Epithelial cell of proximal tubule (primary cell): ENCODE measurements at regions not wholly inside any gene's neighbourhood (a gene's known extent, or its start where the extent isn't known, plus 50 kb on each side); places are given as distances from the start of the nearest gene placed in this dataset.

Experiments used
- DNase-seq: peaks from one replicate; pipeline ENCODE4 v3.0.0-alpha.2; 2011; ENCODE audit warnings: low read depth
- H3K4me3 ChIP-seq: 2 replicates; pipeline ENCODE4 v1.5.1; 2011; ENCODE audit warnings: low read depth, mild to moderate bottlenecking, low read length
- TF ChIP-seq, protein P1 (sequence below): conservative IDR thresholded peaks from 2 replicates; pipeline ENCODE4 v1.5.1; 2012; ENCODE audit warnings: low read depth, mild to moderate bottlenecking, low read length

DNA sequence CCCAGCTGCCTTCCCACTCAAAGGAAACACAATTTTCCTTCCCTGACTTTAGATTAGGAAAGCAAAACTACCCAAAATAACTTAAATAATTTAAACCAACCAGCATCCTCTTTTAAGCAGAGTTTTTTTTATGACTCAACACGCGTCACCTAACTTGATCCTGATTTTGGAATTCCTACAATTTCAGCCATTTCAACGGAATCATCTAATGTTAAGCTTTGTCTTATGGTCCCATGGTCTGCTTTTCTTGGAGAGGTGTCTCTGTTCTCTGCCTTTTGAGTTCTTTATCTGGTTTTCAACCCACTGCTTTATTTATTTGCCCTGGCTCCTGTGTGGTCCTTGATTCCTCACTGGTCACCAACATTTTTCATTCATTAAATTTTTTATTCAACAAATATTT is 219.2 kb upstream of the ARHGEF26 start:
- TF ChIP-seq, protein P1, sequence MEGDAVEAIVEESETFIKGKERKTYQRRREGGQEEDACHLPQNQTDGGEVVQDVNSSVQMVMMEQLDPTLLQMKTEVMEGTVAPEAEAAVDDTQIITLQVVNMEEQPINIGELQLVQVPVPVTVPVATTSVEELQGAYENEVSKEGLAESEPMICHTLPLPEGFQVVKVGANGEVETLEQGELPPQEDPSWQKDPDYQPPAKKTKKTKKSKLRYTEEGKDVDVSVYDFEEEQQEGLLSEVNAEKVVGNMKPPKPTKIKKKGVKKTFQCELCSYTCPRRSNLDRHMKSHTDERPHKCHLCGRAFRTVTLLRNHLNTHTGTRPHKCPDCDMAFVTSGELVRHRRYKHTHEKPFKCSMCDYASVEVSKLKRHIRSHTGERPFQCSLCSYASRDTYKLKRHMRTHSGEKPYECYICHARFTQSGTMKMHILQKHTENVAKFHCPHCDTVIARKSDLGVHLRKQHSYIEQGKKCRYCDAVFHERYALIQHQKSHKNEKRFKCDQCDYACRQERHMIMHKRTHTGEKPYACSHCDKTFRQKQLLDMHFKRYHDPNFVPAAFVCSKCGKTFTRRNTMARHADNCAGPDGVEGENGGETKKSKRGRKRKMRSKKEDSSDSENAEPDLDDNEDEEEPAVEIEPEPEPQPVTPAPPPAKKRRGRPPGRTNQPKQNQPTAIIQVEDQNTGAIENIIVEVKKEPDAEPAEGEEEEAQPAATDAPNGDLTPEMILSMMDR, result no peak
- H3K4me3 ChIP-seq, result no peak overlapping the region

GRCh38 chr3:153903430-153903829 is 217.8 kb upstream of the ARHGEF26 start:
- DNase-seq, result no peak
- H3K4me3 ChIP-seq, result no peak overlapping the region
- TF ChIP-seq, protein P1, result peak; percentile 16

More for the DNA sequence above, 219.2 kb upstream of the ARHGEF26 start:
- no peak for DNase-seq

DNA sequence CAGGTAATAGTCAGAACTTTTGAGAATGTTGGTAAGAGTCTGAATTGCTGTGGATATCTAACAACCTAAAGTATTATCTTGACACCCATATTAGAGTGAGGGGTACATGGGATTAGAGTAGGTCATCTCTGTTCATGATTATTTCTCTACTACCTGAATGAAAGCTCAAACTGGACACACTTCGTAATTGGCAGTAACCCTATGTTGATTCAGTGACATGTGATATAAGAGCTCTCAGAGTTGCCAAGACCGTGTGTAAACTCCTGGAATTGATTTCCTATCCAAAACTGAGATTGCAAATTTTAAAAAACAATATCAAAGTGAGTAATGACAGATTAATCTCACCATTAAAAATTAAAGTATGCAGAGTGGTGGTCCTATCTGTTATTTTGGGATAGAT is 214.8 kb upstream of the ARHGEF26 start:
- no peak overlapping the region for H3K4me3 ChIP-seq
- TF ChIP-seq, protein P1, result no peak
- DNase-seq, result no peak

- H3K4me3 ChIP-seq, result no peak overlapping the region
- no peak for DNase-seq
- TF ChIP-seq, protein P1, result no peak
These were observed 210.8 kb upstream of the ARHGEF26 start for GRCh38 chr3:153910387-153910786.

- no peak overlapping the region for H3K4me3 ChIP-seq
- TF ChIP-seq, protein P1, result no peak
- no peak for DNase-seq
These were observed 210.1 kb upstream of the ARHGEF26 start for GRCh38 chr3:153911116-153911515.

DNA sequence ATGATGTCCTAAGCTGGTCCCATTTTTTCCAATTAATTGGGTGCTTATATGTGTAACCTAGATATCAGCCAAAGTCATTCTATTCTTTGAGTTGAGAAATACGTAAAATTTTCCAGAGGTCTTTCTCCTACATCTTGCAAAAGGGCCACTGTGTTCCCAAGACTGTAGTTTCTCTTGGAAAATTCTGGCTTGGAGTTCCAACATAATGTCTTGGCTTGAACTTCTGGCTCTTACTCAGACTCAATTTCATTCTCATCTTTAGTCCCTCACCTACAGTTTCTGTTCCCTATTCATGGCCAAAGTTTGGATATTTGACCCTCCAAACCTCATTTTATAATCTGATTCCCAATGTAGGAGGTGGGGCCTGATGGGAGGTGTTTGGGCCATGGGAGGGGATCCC is 201.4 kb upstream of the ARHGEF26 start:
- TF ChIP-seq, protein P1, result no peak
- H3K4me3 ChIP-seq, result no peak overlapping the region
- no peak for DNase-seq

DNA sequence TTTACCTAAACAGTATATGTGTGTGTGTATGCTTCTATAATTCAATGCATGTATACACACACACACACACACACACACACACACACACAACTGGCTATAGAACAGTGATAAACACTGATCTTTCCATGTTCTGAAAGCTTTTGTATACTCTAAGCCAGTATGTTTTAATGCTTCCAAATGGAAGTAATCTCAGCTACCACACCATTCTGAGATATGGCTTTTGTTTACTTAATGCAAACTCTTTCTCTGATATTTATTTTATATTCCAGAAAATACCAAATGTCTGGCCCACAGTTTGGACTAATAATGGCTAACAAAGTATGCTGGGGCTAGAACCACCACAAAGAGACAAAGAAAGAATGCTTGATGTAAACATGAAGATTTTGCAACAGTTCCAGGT is 199.4 kb upstream of the ARHGEF26 start:
- no peak overlapping the region for H3K4me3 ChIP-seq
- DNase-seq, result no peak
- TF ChIP-seq, protein P1, result no peak
